Body of pancreas (tissue), 4 donors: ENCODE measurements at regions not wholly inside any gene's neighbourhood (a gene's known extent, or its start where the extent isn't known, plus 50 kb on each side); places are given as distances from the start of the nearest gene placed in this dataset.

Experiments used
- ATAC-seq: fragments of 150-250 bp; one replicate; pipeline ENCODE4 v1.9.1; 2016
- DNase-seq, 4 donors: peaks; one replicate each; pipeline ENCODE4 v3.0.0-alpha.2; 2019
- H3K27ac ChIP-seq, 4 donors: fragments of 200-600 bp; sonication (generic); 1 replicate in 3 of 4; 2 replicates in 1 of 4; pipeline versions ENCODE4 v1.5.1 to v1.6.1; 2016 to 2019; ENCODE audit warnings: mild to moderate bottlenecking in 1 of 4, mixed read lengths in 1 of 4, moderate library complexity in 1 of 4
- H3K27me3 ChIP-seq, 2 donors: fragments of 200-600 bp; sonication (generic); one replicate each; pipeline ENCODE4 v1.6.0; 2016; ENCODE audit warnings: mild to moderate bottlenecking in 1 of 2
- H3K36me3 ChIP-seq, 2 donors: fragments of 200-600 bp; sonication (generic); replicated peaks in 1 of 2; 2 replicates each; pipeline ENCODE4 v1.5.1; 2016; ENCODE audit warnings: low read depth in 2 of 2; ENCODE audit not compliant: insufficient read depth in 1 of 2
- H3K4me1 ChIP-seq: fragments of 200-600 bp; sonication (generic); one replicate; pipeline ENCODE4 v1.6.0; 2016
- H3K4me3 ChIP-seq, 2 donors: fragments of 200-600 bp; sonication (generic); 1 replicate in 1 of 2; 2 replicates in 1 of 2; pipeline ENCODE4 v1.5.1; 2016 to 2019
- H3K9me3 ChIP-seq, 3 donors: fragments of 200-600 bp; sonication (generic); 1 replicate in 2 of 3; 2 replicates in 1 of 3; pipeline ENCODE4 v1.5.1; 2016
- CTCF ChIP-seq, 7 experiments: fragments of 450-650 bp in 4 of 7; fragments of 200-600 bp in 3 of 7; sonication (generic) in 3 of 7; IDR thresholded peaks; one replicate each; pipeline ENCODE4 v1.5.1; 2016 to 2019; ENCODE audit warnings: antibody characterized with exemption in 7 of 7
- POLR2A ChIP-seq, 3 donors: fragments of 450-650 bp; IDR thresholded peaks; one replicate each; pipeline ENCODE4 v1.6.1; 2016; ENCODE audit warnings: antibody characterized with exemption in 3 of 3, mild to moderate bottlenecking in 2 of 3
- WGBS, 2 donors: methylation state at CpG; one replicate each; pipeline ENCODE4 v1.1.5; 2017; 5-methylcytosine and 5-hydroxymethylcytosine counted together
- intact Hi-C: fragments of 100-400 bp; cut with DNase I; formaldehyde crosslinking; loops from one replicate; pipeline ENCODE4 v1.15.1; 2023

GRCh38 chr14:81826081-81826480, 292.4 kb upstream of the SEL1L start:
- intact Hi-C loops: no loop called here
- 88 to 93% methylated on average over 1 of the region's 1 CpG for WGBS, 2 donors

GRCh38 chr14:81829447-81829846, 295.8 kb upstream of the SEL1L start:
- intact Hi-C loops: no loop called here
- TF ChIP-seq POLR2A (IDR thresholded peaks at IDR 0.05) (no peak), CTCF (IDR thresholded peaks at IDR 0.05) (no peak)
- Histone ChIP-seq H3K4me3 (no peak overlapping the region), H3K27ac (no peak overlapping the region), H3K27me3 (no peaks in the 10 kb centered on the region), H3K9me3 (no peaks in the 10 kb centered on the region), H3K36me3 (no peaks in the 10 kb centered on the region), H3K4me1 (peaks cover 18% of the 10 kb centered on the region)
- DNase-seq (no peak), ATAC-seq (no peak)
- WGBS, 2 donors: 95 to 100% methylated on average over 5 to 24 of the region's 24 CpGs

More at GRCh38 chr14:81826081-81826480, 292.4 kb upstream of the SEL1L start:
- H3K27me3 ChIP-seq: no peaks in the 10 kb centered on the region
- no peak overlapping the region for H3K4me3 ChIP-seq
- H3K4me1 ChIP-seq: peaks cover 8% of the 10 kb centered on the region
- no peak overlapping the region for H3K27ac ChIP-seq
- no peaks in the 10 kb centered on the region for H3K36me3 ChIP-seq
- ATAC-seq (no peak), DNase-seq (no peak)
- no peaks in the 10 kb centered on the region for H3K9me3 ChIP-seq
- TF ChIP-seq CTCF (IDR thresholded peaks at IDR 0.05): no peak
- no peak for TF ChIP-seq POLR2A (IDR thresholded peaks at IDR 0.05)

GRCh38 chr14:81831128-81831820, 297.6 kb upstream of the SEL1L start:
- intact Hi-C loops: no loop called here
- Histone ChIP-seq H3K4me1 (peaks cover 18% of the 10 kb centered on the region), H3K9me3 (peaks cover 0 to 4% (median 0%) of the 10 kb centered on the region in 3 donors), H3K36me3 (no peaks in the 10 kb centered on the region), H3K4me3 (no peak overlapping the region), H3K27ac (no peak overlapping the region), H3K27me3 (no peaks in the 10 kb centered on the region)
- peak; percentile 90 for ATAC-seq
- WGBS, 2 donors: 42 to 52% methylated on average over 4 of the region's 4 CpGs
- DNase-seq: peak; percentile 31 to 59 (median 44)
- no peak for TF ChIP-seq POLR2A (IDR thresholded peaks at IDR 0.05)
- TF ChIP-seq CTCF (IDR thresholded peaks at IDR 0.05): no peak

- H3K27ac ChIP-seq: no peak overlapping the region
- no peaks in the 10 kb centered on the region for H3K36me3 ChIP-seq
- WGBS, 2 donors: 28 to 30% methylated on average over 1 of the region's 1 CpG
- TF ChIP-seq POLR2A (IDR thresholded peaks at IDR 0.05) (no peak), CTCF (IDR thresholded peaks at IDR 0.05) (no peak)
- no peak for DNase-seq
- H3K4me1 ChIP-seq: peaks cover 14% of the 10 kb centered on the region
- ATAC-seq: peak; percentile 28
- H3K27me3 ChIP-seq: no peaks in the 10 kb centered on the region
- intact Hi-C loops: no loop called here
- H3K4me3 ChIP-seq: no peak overlapping the region
- H3K9me3 ChIP-seq: peaks cover 0 to 10% (median 0%) of the 10 kb centered on the region in 3 donors
Measured at GRCh38 chr14:81834308-81834707, 300.7 kb upstream of the SEL1L start.

- no peak overlapping the region for H3K4me3 ChIP-seq
- H3K27me3 ChIP-seq: no peaks in the 10 kb centered on the region
- 69 to 79% methylated on average over 4 of the region's 4 CpGs for WGBS, 2 donors
- no peak overlapping the region for H3K27ac ChIP-seq
- H3K36me3 ChIP-seq: no peaks in the 10 kb centered on the region
- H3K9me3 ChIP-seq: peaks cover 0 to 10% (median 0%) of the 10 kb centered on the region in 3 donors
- no peaks in the 10 kb centered on the region for H3K4me1 ChIP-seq
- TF ChIP-seq POLR2A (IDR thresholded peaks at IDR 0.05): no peak
- TF ChIP-seq CTCF (IDR thresholded peaks at IDR 0.05): no peak
- no peak for DNase-seq
- intact Hi-C loops: no loop called here
- no peak for ATAC-seq
Measured at GRCh38 chr14:81837304-81837703, 303.7 kb upstream of the SEL1L start.
